ENCODE measurements at regions not wholly inside any gene's neighbourhood (a gene's known extent, or its start where the extent isn't known, plus 50 kb on each side); places are given as distances from the start of the nearest gene placed in this dataset.

- in situ Hi-C loops (cut with HindIII; ENCODE audit: low sequenced_read_pairs), result no loop called here
- H3K4me3 ChIP-seq (ENCODE audit: low read depth, low read length), result no peak overlapping the region
- no peak for DNase-seq (ENCODE audit: low read depth, low spot score)
- TF ChIP-seq CTCF (IDR thresholded peaks at IDR 0.05; ENCODE audit: low read depth, low read length), result no peak
Observed at GRCh38 chr6:81382852-81383251, 369.6 kb downstream of the TENT5A start.

- H3K4me3 ChIP-seq (ENCODE audit: low read depth, low read length), result no peak overlapping the region
- in situ Hi-C loops (cut with HindIII; ENCODE audit: low sequenced_read_pairs), result no loop called here
- TF ChIP-seq CTCF (IDR thresholded peaks at IDR 0.05; ENCODE audit: low read depth, low read length), result no peak
- DNase-seq (ENCODE audit: low read depth, low spot score), result no peak
Observed at GRCh38 chr6:81381382-81381916, 371.0 kb downstream of the TENT5A start.

GRCh38 chr6:81380718-81381338 lies 371.7 kb downstream of the TENT5A start:
- in situ Hi-C loops (cut with HindIII; ENCODE audit: low sequenced_read_pairs), result no loop called here
- no peak overlapping the region for H3K4me3 ChIP-seq (ENCODE audit: low read depth, low read length)
- no peak for DNase-seq (ENCODE audit: low read depth, low spot score)
- TF ChIP-seq CTCF (IDR thresholded peaks at IDR 0.05; ENCODE audit: low read depth, low read length), result no peak

- no peak for DNase-seq (ENCODE audit: low read depth, low spot score)
- in situ Hi-C loops (cut with HindIII; ENCODE audit: low sequenced_read_pairs), result no loop called here
- H3K4me3 ChIP-seq (ENCODE audit: low read depth, low read length), result no peak overlapping the region
- no peak for TF ChIP-seq CTCF (IDR thresholded peaks at IDR 0.05; ENCODE audit: low read depth, low read length)
Observed at GRCh38 chr6:81376745-81377144, 375.7 kb downstream of the TENT5A start.

- DNase-seq (ENCODE audit: low read depth, low spot score), result no peak
- H3K4me3 ChIP-seq (ENCODE audit: low read depth, low read length), result no peak overlapping the region
- in situ Hi-C loops (cut with HindIII; ENCODE audit: low sequenced_read_pairs), result no loop called here
- no peak for TF ChIP-seq CTCF (IDR thresholded peaks at IDR 0.05; ENCODE audit: low read depth, low read length)
Observed at GRCh38 chr6:81373414-81373813, 379.1 kb downstream of the TENT5A start.

GRCh38 chr6:81371930-81372329 lies 380.6 kb downstream of the TENT5A start:
- no peak for DNase-seq (ENCODE audit: low read depth, low spot score)
- in situ Hi-C loops (cut with HindIII; ENCODE audit: low sequenced_read_pairs), result no loop called here
- H3K4me3 ChIP-seq (ENCODE audit: low read depth, low read length), result no peak overlapping the region
- no peak for TF ChIP-seq CTCF (IDR thresholded peaks at IDR 0.05; ENCODE audit: low read depth, low read length)
